ENCODE measurements at regions not wholly inside any gene's neighbourhood (a gene's known extent, or its start where the extent isn't known, plus 50 kb on each side); places are given as distances from the start of the nearest gene placed in this dataset.
A peak's percentile ranks its signal among the peaks of the same experiment; 100 is the strongest.
"Not testable (repeated sequence)": the region's sequence is repeated elsewhere in the genome, so short reads cannot be mapped to it uniquely, and the experiment has no call there.

DNA sequence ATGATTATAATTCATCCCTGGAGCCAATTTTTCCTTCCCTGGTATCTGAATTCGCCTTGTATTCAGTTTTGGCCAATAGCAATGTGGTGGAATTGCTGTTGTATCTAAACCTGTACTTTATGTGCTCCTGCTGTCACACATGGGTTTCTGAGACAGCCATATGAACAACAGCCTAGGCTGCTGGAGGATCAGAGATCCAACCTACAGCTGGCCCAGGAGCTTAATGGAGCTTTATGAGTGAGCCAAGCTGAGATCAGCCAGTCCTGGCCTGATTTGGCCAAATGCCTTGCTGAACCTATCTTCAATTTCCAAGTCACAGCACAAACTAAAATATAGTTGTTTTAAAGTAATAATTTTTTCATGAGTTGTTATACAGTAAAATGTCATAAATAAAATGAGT lies 1071.5 kb downstream of the PCDH7 start:
- Histone ChIP-seq H4K20me1 (ENCODE audit: insufficient read depth, low read length) (no peaks in the 10 kb centered on the region), H3K27ac (ENCODE audit: low read depth, low read length, poor library complexity, severe bottlenecking) (no peak overlapping the region), H3K4me2 (ENCODE audit: low read length) (no peak overlapping the region), H3K4me3 (ENCODE audit: low read depth, low read length, poor library complexity, severe bottlenecking) (no peak overlapping the region), H3K9me2 (ENCODE audit: insufficient read depth, low read length) (no peaks in the 10 kb centered on the region), H3K9me3 (ENCODE audit: low read length) (no peaks in the 10 kb centered on the region), H3K4me1 (ENCODE audit: insufficient read depth, low read length, poor library complexity, severe bottlenecking) (no peaks in the 10 kb centered on the region), H3K79me2 (ENCODE audit: insufficient read depth, low read depth, low read length) (no peaks in the 10 kb centered on the region), H2AFZ (ENCODE audit: low read length) (no peak overlapping the region), H3K36me3 (ENCODE audit: insufficient read depth, low read length) (no peaks in the 10 kb centered on the region)
- no peak for DNase-seq (ENCODE audit: low spot score)
- TF ChIP-seq CTCF (conservative IDR thresholded peaks at IDR 0.05; ENCODE audit: low read length), result no peak
- no peak for TF ChIP-seq EZH2phosphoT487 (IDR thresholded peaks at IDR 0.05; ENCODE audit: borderline replicate concordance, low read depth, low read length)
- POLR2A ChIA-PET, result no interaction called here
- CTCF ChIA-PET (ENCODE audit: unreplicated experiment), result no interaction called here
- BruUV-seq (replicated peaks), result no TSS peak
- intact Hi-C loops (cut with micrococcal nuclease; ENCODE audit: unreplicated experiment), result no loop called here

- POLR2A ChIA-PET, result no interaction called here
- CTCF ChIA-PET (ENCODE audit: unreplicated experiment), result no interaction called here
Measured at GRCh38 chr4:31793907-31794306, 1073.7 kb downstream of the PCDH7 start.

GRCh38 chr4:31797052-31797451 lies 1076.9 kb downstream of the PCDH7 start:
- H3K4me3 ChIP-seq (ENCODE audit: low read depth, low read length, poor library complexity, severe bottlenecking); H3K36me3 ChIP-seq (ENCODE audit: insufficient read depth, low read length); H3K79me2 ChIP-seq (ENCODE audit: insufficient read depth, low read depth, low read length); BruUV-seq (replicated peaks); H2AFZ ChIP-seq (ENCODE audit: low read length); H3K27ac ChIP-seq (ENCODE audit: low read depth, low read length, poor library complexity, severe bottlenecking); H3K9me3 ChIP-seq (ENCODE audit: low read length); H3K9me2 ChIP-seq (ENCODE audit: insufficient read depth, low read length); DNase-seq (ENCODE audit: low spot score); H4K20me1 ChIP-seq (ENCODE audit: insufficient read depth, low read length); H3K4me1 ChIP-seq (ENCODE audit: insufficient read depth, low read length, poor library complexity, severe bottlenecking); POLR2A ChIA-PET; CTCF ChIA-PET (ENCODE audit: unreplicated experiment); H3K4me2 ChIP-seq (ENCODE audit: low read length); intact Hi-C loops (cut with micrococcal nuclease; ENCODE audit: unreplicated experiment): not testable (repeated sequence)

More at GRCh38 chr4:31793907-31794306, 1073.7 kb downstream of the PCDH7 start:
- Histone ChIP-seq H3K27ac (ENCODE audit: low read depth, low read length, poor library complexity, severe bottlenecking) (no peak overlapping the region), H3K4me3 (ENCODE audit: low read depth, low read length, poor library complexity, severe bottlenecking) (no peak overlapping the region), H3K4me2 (ENCODE audit: low read length) (no peak overlapping the region), H2AFZ (ENCODE audit: low read length) (no peak overlapping the region), H3K4me1 (ENCODE audit: insufficient read depth, low read length, poor library complexity, severe bottlenecking) (no peaks in the 10 kb centered on the region), H4K20me1 (ENCODE audit: insufficient read depth, low read length) (no peaks in the 10 kb centered on the region), H3K9me2 (ENCODE audit: insufficient read depth, low read length) (no peaks in the 10 kb centered on the region), H3K36me3 (ENCODE audit: insufficient read depth, low read length) (no peaks in the 10 kb centered on the region), H3K9me3 (ENCODE audit: low read length) (no peaks in the 10 kb centered on the region), H3K79me2 (ENCODE audit: insufficient read depth, low read depth, low read length) (no peaks in the 10 kb centered on the region)
- DNase-seq (ENCODE audit: low spot score), result no peak
- no peak for TF ChIP-seq EZH2phosphoT487 (IDR thresholded peaks at IDR 0.05; ENCODE audit: borderline replicate concordance, low read depth, low read length)
- TF ChIP-seq CTCF (conservative IDR thresholded peaks at IDR 0.05; ENCODE audit: low read length), result peak; percentile 60; the same call in 1 of the 2 replicates
- intact Hi-C loops (cut with micrococcal nuclease; ENCODE audit: unreplicated experiment), result no loop called here
- no TSS peak for BruUV-seq (replicated peaks)
